Trophoblast cell (in vitro differentiated cells and primary cell): ENCODE measurements at regions not wholly inside any gene's neighbourhood (a gene's known extent, or its start where the extent isn't known, plus 50 kb on each side); places are given as distances from the start of the nearest gene placed in this dataset.
A peak's percentile ranks its signal among the peaks of the same experiment; 100 is the strongest.

Experiments used
- DNase-seq, 2 donors: peaks; one replicate each; pipeline ENCODE4 v3.0.0-alpha.2; 2016
- H2AFZ ChIP-seq: 2 replicates; pipeline ENCODE4 v1.6.1; 2013; ENCODE audit warnings: low read length, moderate library complexity, mild to moderate bottlenecking; ENCODE audit not compliant: insufficient read depth, poor library complexity
- H2AK5ac ChIP-seq: 2 replicates; pipeline ENCODE4 v1.6.1; 2013; ENCODE audit warnings: mild to moderate bottlenecking, low read length
- H2BK120ac ChIP-seq: 2 replicates; pipeline ENCODE4 v1.6.1; 2013; ENCODE audit warnings: low read length, mild to moderate bottlenecking, moderate library complexity; ENCODE audit not compliant: insufficient read depth, poor library complexity
- H2BK12ac ChIP-seq: 2 replicates; pipeline ENCODE4 v1.6.1; 2013; ENCODE audit warnings: mild to moderate bottlenecking, low read length, moderate library complexity
- H2BK5ac ChIP-seq: 2 replicates; pipeline ENCODE4 v1.6.1; 2013; ENCODE audit warnings: low read length, low read depth, moderate library complexity, mild to moderate bottlenecking; ENCODE audit not compliant: poor library complexity
- H3K14ac ChIP-seq: 2 replicates; pipeline ENCODE4 v1.6.1; 2013; ENCODE audit warnings: mild to moderate bottlenecking, low read length
- H3K18ac ChIP-seq: 2 replicates; pipeline ENCODE4 v1.6.1; 2013; ENCODE audit warnings: mild to moderate bottlenecking, low read length
- H3K23ac ChIP-seq: 2 replicates; pipeline ENCODE4 v1.6.1; 2013; ENCODE audit warnings: low read length
- H3K27ac ChIP-seq: 2 replicates; pipeline ENCODE4 v1.5.1; 2013; ENCODE audit warnings: low read depth, mild to moderate bottlenecking, inconsistent platforms, low read length, moderate library complexity
- H3K27me3 ChIP-seq: 2 replicates; pipeline ENCODE4 v1.6.1; 2013; ENCODE audit warnings: inconsistent platforms, mild to moderate bottlenecking, low read length, moderate library complexity; ENCODE audit not compliant: insufficient read depth
- H3K36me3 ChIP-seq, 2 experiments: 1 replicate in 1 of 2; 2 replicates in 1 of 2; pipeline ENCODE4 v1.6.1; 2013; ENCODE audit warnings: low read length in 2 of 2, mild to moderate bottlenecking in 2 of 2, moderate library complexity in 1 of 2; ENCODE audit not compliant: insufficient read depth in 2 of 2, control insufficient read depth in 1 of 2
- H3K4ac ChIP-seq: 2 replicates; pipeline ENCODE4 v1.6.1; 2013; ENCODE audit warnings: low read depth, mild to moderate bottlenecking, low read length, moderate library complexity
- H3K4me1 ChIP-seq, 2 experiments: 1 replicate in 1 of 2; 2 replicates in 1 of 2; pipeline ENCODE4 v1.6.1; 2013; ENCODE audit warnings: low read length in 2 of 2, mild to moderate bottlenecking in 2 of 2, moderate library complexity in 1 of 2; ENCODE audit not compliant: insufficient read depth in 2 of 2, control insufficient read depth in 1 of 2
- H3K4me2 ChIP-seq: 2 replicates; pipeline ENCODE4 v1.6.1; 2013; ENCODE audit warnings: inconsistent platforms, mild to moderate bottlenecking, low read length, moderate library complexity
- H3K4me3 ChIP-seq: 2 replicates; pipeline ENCODE4 v1.5.1; 2013; ENCODE audit warnings: mild to moderate bottlenecking, low read depth, low read length, inconsistent platforms
- H3K79me1 ChIP-seq: one replicate; pipeline ENCODE4 v1.6.1; 2013; ENCODE audit warnings: low read length
- H3K79me2 ChIP-seq: 2 replicates; pipeline ENCODE4 v1.6.1; 2013; ENCODE audit warnings: low read length, mild to moderate bottlenecking; ENCODE audit not compliant: control insufficient read depth, insufficient read depth, poor library complexity
- H3K9ac ChIP-seq: 2 replicates; pipeline ENCODE4 v1.6.1; 2013; ENCODE audit warnings: mild to moderate bottlenecking, low read length
- H3K9me3 ChIP-seq: 2 replicates; pipeline ENCODE4 v1.6.1; 2013; ENCODE audit warnings: low read depth, mild to moderate bottlenecking, control low read depth, inconsistent platforms, low read length; ENCODE audit not compliant: insufficient read depth
- H4K12ac ChIP-seq: 2 replicates; pipeline ENCODE4 v1.6.1; 2013; ENCODE audit warnings: low read depth, mild to moderate bottlenecking, low read length, moderate library complexity
- H4K8ac ChIP-seq: 2 replicates; pipeline ENCODE4 v1.6.1; 2013; ENCODE audit warnings: low read depth, mild to moderate bottlenecking, low read length, moderate library complexity
- H4K91ac ChIP-seq: one replicate; pipeline ENCODE4 v1.6.1; 2013; ENCODE audit warnings: low read depth, mild to moderate bottlenecking, low read length, moderate library complexity
- WGBS: extraction: QIAGEN DNeasy Blood & Tissue Kit; methylation state at CpG from one replicate; pipeline ENCODE4 v1.1.7; 2013; ENCODE audit warnings: missing lambda C conversion rate; ENCODE audit not compliant: insufficient read length, insufficient coverage; ENCODE audit errors: extremely low coverage; 5-methylcytosine and 5-hydroxymethylcytosine counted together

DNA sequence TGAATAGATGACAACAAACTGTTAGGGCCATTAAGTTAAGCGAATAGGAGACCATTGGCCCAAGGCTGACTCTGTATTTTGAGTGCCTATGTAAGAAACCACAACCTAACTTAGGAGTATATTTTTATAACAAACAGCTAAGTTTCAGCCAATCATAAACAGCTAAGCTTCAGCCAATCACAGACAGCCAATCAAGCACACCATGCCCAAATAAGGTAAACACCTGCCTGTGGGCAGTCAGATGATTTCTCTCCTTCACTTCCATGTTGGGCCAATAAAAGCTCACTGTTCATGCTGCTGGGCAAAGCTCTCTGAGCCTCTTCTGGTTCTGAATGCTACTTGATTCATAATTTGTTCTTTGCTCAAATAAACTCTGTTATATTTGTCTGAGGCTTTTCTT, 344.6 kb downstream of the BTG1 start:
- peaks cover 6 to 8% of the 10 kb centered on the region in 2 experiments for H3K4me1 ChIP-seq

DNA sequence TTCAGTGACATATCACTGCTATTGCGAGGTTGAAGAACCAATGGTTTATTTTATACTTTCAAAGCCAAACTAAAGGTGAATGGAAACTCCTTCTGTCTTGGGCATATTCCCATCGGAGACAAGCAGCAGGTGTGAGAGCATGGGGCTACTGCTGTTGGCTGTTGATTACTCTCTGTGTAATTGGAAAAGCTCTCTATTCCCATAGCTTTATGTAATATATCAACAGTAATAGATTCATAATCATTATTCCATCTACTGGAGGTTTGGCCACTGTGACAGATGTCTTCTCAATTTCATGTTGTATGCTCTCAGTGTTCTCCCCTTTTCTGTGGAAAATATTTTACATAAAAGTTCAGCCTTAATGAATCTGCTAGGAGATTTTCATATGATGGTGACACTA, 352.0 kb downstream of the BTG1 start:
- Histone ChIP-seq H3K36me3 (no peaks in the 10 kb centered on the region), H3K9me3 (no peaks in the 10 kb centered on the region)
- no CpG with 5 or more reads among the region's 2 CpGs for WGBS

More for the DNA sequence above, 344.6 kb downstream of the BTG1 start:
- no peak for DNase-seq
- Histone ChIP-seq H3K79me1 (peaks cover 6% of the 10 kb centered on the region), H3K27ac (no peak overlapping the region), H3K4me2 (no peak overlapping the region), H3K23ac (no peak overlapping the region), H4K8ac (no peak overlapping the region), H3K9ac (no peak overlapping the region), H3K14ac (no peak overlapping the region), H2BK5ac (no peak overlapping the region), H3K36me3 (no peaks in the 10 kb centered on the region), H3K79me2 (no peaks in the 10 kb centered on the region), H3K27me3 (no peaks in the 10 kb centered on the region), H3K4ac (no peak overlapping the region), H2BK12ac (no peak overlapping the region), H3K4me3 (no peak overlapping the region), H3K18ac (no peak overlapping the region), H2AFZ (no peak overlapping the region), H3K9me3 (no peaks in the 10 kb centered on the region), H4K91ac (no peak overlapping the region), H2BK120ac (peak overlapping the region; percentile 46), H4K12ac (no peak overlapping the region), H2AK5ac (no peak overlapping the region)
- no CpG with 5 or more reads among the region's 1 CpG for WGBS

GRCh38 chr12:91792597-91792996, 353.0 kb downstream of the BTG1 start:
- no CpG with 5 or more reads among the region's 1 CpG for WGBS
- no peak overlapping the region for H3K27ac ChIP-seq

More for the DNA sequence above, 352.0 kb downstream of the BTG1 start:
- no peak overlapping the region for H3K9ac ChIP-seq
- H2AFZ ChIP-seq = no peak overlapping the region
- H2AK5ac ChIP-seq = no peak overlapping the region
- no peak overlapping the region for H3K4me3 ChIP-seq
- H3K23ac ChIP-seq = no peak overlapping the region
- H2BK120ac ChIP-seq = no peak overlapping the region
- no peaks in the 10 kb centered on the region for H3K79me2 ChIP-seq
- no peak overlapping the region for H3K14ac ChIP-seq
- H3K18ac ChIP-seq = no peak overlapping the region
- no peaks in the 10 kb centered on the region for H3K27me3 ChIP-seq
- no peak for DNase-seq
- no peak overlapping the region for H2BK12ac ChIP-seq
- no peak overlapping the region for H4K91ac ChIP-seq
- no peak overlapping the region for H2BK5ac ChIP-seq
- H4K12ac ChIP-seq = no peak overlapping the region
- H3K4ac ChIP-seq = no peak overlapping the region
- H3K4me2 ChIP-seq = no peak overlapping the region
- H3K79me1 ChIP-seq = no peaks in the 10 kb centered on the region
- H4K8ac ChIP-seq = no peak overlapping the region
- H3K4me1 ChIP-seq = no peaks in the 10 kb centered on the region
- H3K27ac ChIP-seq = no peak overlapping the region

DNA sequence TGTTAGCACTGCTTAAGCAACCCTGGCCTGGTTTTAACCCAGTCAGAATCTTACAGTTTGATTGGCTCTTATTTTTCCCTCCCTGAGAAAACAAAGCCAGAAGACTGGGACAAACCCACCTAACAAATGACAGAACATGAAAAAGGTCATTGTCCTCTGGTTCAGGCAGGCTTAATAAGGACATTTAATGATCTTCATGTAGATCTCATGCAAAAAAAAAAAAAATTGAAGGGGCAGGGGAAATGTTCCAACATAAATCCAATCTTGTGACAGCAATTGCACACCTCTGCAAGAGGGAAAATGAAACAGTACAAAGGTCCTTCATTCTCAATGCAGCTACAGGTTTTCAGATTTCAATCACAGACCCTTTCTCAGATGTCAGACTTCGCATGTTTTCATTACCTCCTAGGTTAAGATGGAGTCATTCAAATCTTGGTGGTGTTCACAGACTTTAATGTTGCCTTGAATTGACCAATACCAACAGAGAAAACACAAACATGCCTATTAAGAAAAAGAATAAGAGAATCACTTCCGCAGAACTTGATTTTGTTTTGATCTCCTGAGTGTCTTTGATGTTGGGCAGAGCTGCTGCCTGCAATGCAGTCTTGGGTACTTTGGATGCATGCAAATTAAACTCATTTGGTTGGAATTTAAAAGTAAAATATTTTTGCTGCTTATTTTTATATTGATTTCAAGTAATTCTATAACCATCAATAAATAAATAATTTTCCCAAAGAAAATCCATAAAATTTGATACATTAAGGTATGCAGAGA, 359.0 kb downstream of the BTG1 start:
- Histone ChIP-seq H3K9ac (no peak overlapping the region), H3K18ac (no peak overlapping the region), H3K79me1 (no peaks in the 10 kb centered on the region), H2AK5ac (no peak overlapping the region), H3K27ac (no peak overlapping the region), H3K4me1 (no peaks in the 10 kb centered on the region), H4K91ac (no peak overlapping the region), H3K4ac (no peak overlapping the region), H2BK12ac (no peak overlapping the region), H3K27me3 (no peaks in the 10 kb centered on the region), H3K23ac (no peak overlapping the region), H3K36me3 (no peaks in the 10 kb centered on the region), H4K12ac (no peak overlapping the region), H3K79me2 (no peaks in the 10 kb centered on the region), H2AFZ (no peak overlapping the region), H2BK120ac (no peak overlapping the region), H4K8ac (no peak overlapping the region), H3K4me2 (no peak overlapping the region), H3K9me3 (no peaks in the 10 kb centered on the region), H2BK5ac (no peak overlapping the region), H3K14ac (no peak overlapping the region), H3K4me3 (no peak overlapping the region)
- no peak for DNase-seq
- no CpG with 5 or more reads among the region's 2 CpGs for WGBS

More at GRCh38 chr12:91792597-91792996, 353.0 kb downstream of the BTG1 start:
- Histone ChIP-seq H3K14ac (no peak overlapping the region), H2BK120ac (no peak overlapping the region), H4K91ac (no peak overlapping the region), H3K4me1 (no peaks in the 10 kb centered on the region), H4K12ac (no peak overlapping the region), H3K4me2 (no peak overlapping the region), H3K23ac (no peak overlapping the region), H3K36me3 (no peaks in the 10 kb centered on the region), H3K18ac (no peak overlapping the region), H2AFZ (no peak overlapping the region), H2BK5ac (no peak overlapping the region), H3K4ac (no peak overlapping the region), H2BK12ac (no peak overlapping the region), H3K27me3 (no peaks in the 10 kb centered on the region), H3K9me3 (no peaks in the 10 kb centered on the region), H2AK5ac (no peak overlapping the region), H3K9ac (no peak overlapping the region), H4K8ac (no peak overlapping the region), H3K4me3 (no peak overlapping the region), H3K79me2 (no peaks in the 10 kb centered on the region), H3K79me1 (no peaks in the 10 kb centered on the region)
- no peak for DNase-seq
